ENCODE measurements at regions not wholly inside any gene's neighbourhood (a gene's known extent, or its start where the extent isn't known, plus 50 kb on each side); places are given as distances from the start of the nearest gene placed in this dataset.

- Histone ChIP-seq H2BK5ac (ENCODE audit: low read depth, low read length, poor library complexity, severe bottlenecking) (no peak overlapping the region), H3K4me2 (ENCODE audit: low read depth, low read length) (peak overlapping the region; percentile 71), H2AFZ (replicated peaks; ENCODE audit: low read length, poor library complexity) (no peak overlapping the region), H3K14ac (replicated peaks; ENCODE audit: low read depth, low read length) (no peak overlapping the region), H2BK120ac (ENCODE audit: low read depth, low read length) (no peak overlapping the region), H4K8ac (ENCODE audit: low read depth in 2 of 2, low read length in 2 of 2) (no peak overlapping the region), H2BK15ac (ENCODE audit: low read depth, low read length) (no peak overlapping the region), H3K27ac (ENCODE audit: insufficient read depth, low read length) (peak overlapping the region; percentile 64; the same call in 1 of the 2 replicates), H3K56ac (ENCODE audit: extremely low read depth, insufficient read depth, low read length) (no peak overlapping the region), H3K9me3 (ENCODE audit: control insufficient read depth, insufficient read depth, low read length) (no peaks in the 10 kb centered on the region), H2AK9ac (replicated peaks; ENCODE audit: low read depth, low read length, poor library complexity) (no peak overlapping the region), H3K23ac (ENCODE audit: low read depth, low read length) (no peak overlapping the region), H3K79me1 (ENCODE audit: low read depth in 1 of 2, low read length in 2 of 2) (no peaks in the 10 kb centered on the region), H3K4me3 (ENCODE audit: insufficient read depth, low read depth, low read length) (no peak overlapping the region), H4K91ac (ENCODE audit: insufficient read depth, low read depth, low read length) (no peak overlapping the region), H2BK20ac (ENCODE audit: low read depth, low read length) (no peak overlapping the region), H4K5ac (ENCODE audit: low read depth, low read length) (peak overlapping the region; percentile 50; the same call in 1 of the 2 replicates), H3K18ac (ENCODE audit: low read depth, low read length) (no peak overlapping the region), H2AK5ac (ENCODE audit: low read depth, low read length) (no peak overlapping the region), H3K4ac (ENCODE audit: low read depth, low read length) (no peak overlapping the region), H4K20me1 (ENCODE audit: insufficient read depth, low read length) (no peaks in the 10 kb centered on the region), H3K4me1 (ENCODE audit: control insufficient read depth, insufficient read depth, low read length) (peaks cover 5% of the 10 kb centered on the region; the same call in 1 of the 2 replicates), H3K27me3 (ENCODE audit: control insufficient read depth, insufficient read depth, low read length) (no peaks in the 10 kb centered on the region), H3K36me3 (ENCODE audit: control insufficient read depth, insufficient read depth, low read length) (no peaks in the 10 kb centered on the region), H3K9ac (ENCODE audit: low read depth, low read length) (no peak overlapping the region), H3K9me1 (ENCODE audit: insufficient read depth, low read length) (no peaks in the 10 kb centered on the region)
- no TSS peak for BruUV-seq (replicated peaks)
- in situ Hi-C loops (cut with MboI; ENCODE audit: low sequenced_read_pairs): no loop called here
- WGBS, 2 experiments (ENCODE audit: extremely low coverage in 2 of 2, insufficient read length in 1 of 2): no CpG with 5 or more reads among the region's 1 CpG
- POLR2A ChIA-PET (ENCODE audit: unreplicated experiment): no interaction called here
- TF ChIP-seq RAD21 (IDR thresholded peaks at IDR 0.05; ENCODE audit: low read length) (no peak), NFE2L2 (IDR thresholded peaks at IDR 0.05; ENCODE audit: low read depth, low read length) (no peak), FOS (IDR thresholded peaks at IDR 0.05; ENCODE audit: low read depth, low read length) (no peak), CEBPB (IDR thresholded peaks at IDR 0.05; ENCODE audit: low read depth, low read length) (no peak), BHLHE40 (IDR thresholded peaks at IDR 0.05; ENCODE audit: low read depth, low read length) (no peak), CTCF (conservative IDR thresholded peaks at IDR 0.05; ENCODE audit: low read depth, low read length) (no peak), SMC3 (IDR thresholded peaks at IDR 0.05; ENCODE audit: low read depth, low read length) (no peak), CHD1 (IDR thresholded peaks at IDR 0.05; ENCODE audit: low read depth, low read length) (no peak), MAFK (IDR thresholded peaks at IDR 0.05; ENCODE audit: low read depth, low read length) (no peak), USF2 (IDR thresholded peaks at IDR 0.05; ENCODE audit: low read depth, low read length) (no peak)
- ATAC-seq (ENCODE audit: low read depth) (peak; percentile 89), DNase-seq (peak; percentile 60)
- dilution Hi-C loops (cut with HindIII; ENCODE audit: low sequenced_read_pairs, unreplicated experiment): no loop called here
- CTCF ChIA-PET: no interaction called here
- intact Hi-C loops (cut with micrococcal nuclease): loop anchor here (5.0 kb wide), 1 partner anchor 207 kb away; no protein-coding TSS in a partner anchor
Observed at GRCh38 chr6:148044261-148044751, 298.3 kb upstream of the SASH1 start.

Measured in IMR-90 (cell line).